Suppressor macrophage treated with lipopolysaccharide for 4 hours (primary cell): ENCODE measurements at regions not wholly inside any gene's neighbourhood (a gene's known extent, or its start where the extent isn't known, plus 50 kb on each side); places are given as distances from the start of the nearest gene placed in this dataset.

Experiments
- DNase-seq: peaks from one replicate; pipeline ENCODE4 v3.0.0-alpha.2; 2020

- no peak for DNase-seq
Measured at GRCh38 chr1:190540366-190540765, 62.7 kb upstream of the BRINP3 start.

- no peak for DNase-seq
Measured at GRCh38 chr1:190551638-190552037, 74.0 kb upstream of the BRINP3 start.

- no peak for DNase-seq
Measured at GRCh38 chr1:190560161-190560681, 82.6 kb upstream of the BRINP3 start.

- no peak for DNase-seq
Measured at GRCh38 chr1:190563230-190563629, 85.6 kb upstream of the BRINP3 start.

GRCh38 chr1:190564117-190564516, 86.5 kb upstream of the BRINP3 start:
- no peak for DNase-seq

GRCh38 chr1:190578017-190578416, 100.4 kb upstream of the BRINP3 start:
- no peak for DNase-seq

GRCh38 chr1:190578526-190578925, 100.9 kb upstream of the BRINP3 start:
- DNase-seq = no peak

GRCh38 chr1:190579552-190580193, 102.0 kb upstream of the BRINP3 start:
- no peak for DNase-seq

GRCh38 chr1:190583862-190584261, 106.2 kb upstream of the BRINP3 start:
- DNase-seq = no peak

- no peak for DNase-seq
Measured at GRCh38 chr1:190588424-190588823, 110.8 kb upstream of the BRINP3 start.

- no peak for DNase-seq
Measured at GRCh38 chr1:190595438-190595837, 117.8 kb upstream of the BRINP3 start.

- no peak for DNase-seq
Measured at GRCh38 chr1:190597294-190597693, 119.6 kb upstream of the BRINP3 start.

GRCh38 chr1:190599670-190600069, 122.0 kb upstream of the BRINP3 start:
- no peak for DNase-seq

GRCh38 chr1:190602325-190602724, 124.7 kb upstream of the BRINP3 start:
- no peak for DNase-seq

GRCh38 chr1:190608282-190608681, 130.6 kb upstream of the BRINP3 start:
- no peak for DNase-seq

- no peak for DNase-seq
Measured at GRCh38 chr1:190615818-190616217, 138.2 kb upstream of the BRINP3 start.

- no peak for DNase-seq
Measured at GRCh38 chr1:190616235-190616634, 138.6 kb upstream of the BRINP3 start.

- no peak for DNase-seq
Measured at GRCh38 chr1:190619724-190620123, 142.1 kb upstream of the BRINP3 start.

GRCh38 chr1:190633488-190633887, 155.8 kb upstream of the BRINP3 start:
- no peak for DNase-seq

GRCh38 chr1:190634134-190634533, 156.5 kb upstream of the BRINP3 start:
- no peak for DNase-seq

- no peak for DNase-seq
Measured at GRCh38 chr1:190649553-190649952, 171.9 kb upstream of the BRINP3 start.

- no peak for DNase-seq
Measured at GRCh38 chr1:190658907-190659306, 181.2 kb upstream of the BRINP3 start.

- DNase-seq = no peak
Measured at GRCh38 chr1:190663962-190664361, 186.3 kb upstream of the BRINP3 start.

GRCh38 chr1:190665045-190665444, 187.4 kb upstream of the BRINP3 start:
- no peak for DNase-seq

GRCh38 chr1:190667914-190668313, 190.2 kb upstream of the BRINP3 start:
- no peak for DNase-seq
